LNCaP clone FGC (cell line): ENCODE measurements at regions not wholly inside any gene's neighbourhood (a gene's known extent, or its start where the extent isn't known, plus 50 kb on each side); places are given as distances from the start of the nearest gene placed in this dataset.

Source experiments
- DNase-seq: peaks from one replicate; pipeline ENCODE4 v3.0.0-alpha.2; 2011; ENCODE audit warnings: low read depth
- H3K4me3 ChIP-seq: 2 replicates; pipeline ENCODE4 v1.5.1; 2011; ENCODE audit warnings: mild to moderate bottlenecking, low read depth, low read length, control low read depth
- TF ChIP-seq, protein P1 (sequence below): IDR thresholded peaks from 2 replicates; pipeline ENCODE4 v1.5.1; 2012; ENCODE audit warnings: mild to moderate bottlenecking; ENCODE audit not compliant: control insufficient read depth, insufficient read depth; ENCODE audit errors: extremely low read depth

DNA sequence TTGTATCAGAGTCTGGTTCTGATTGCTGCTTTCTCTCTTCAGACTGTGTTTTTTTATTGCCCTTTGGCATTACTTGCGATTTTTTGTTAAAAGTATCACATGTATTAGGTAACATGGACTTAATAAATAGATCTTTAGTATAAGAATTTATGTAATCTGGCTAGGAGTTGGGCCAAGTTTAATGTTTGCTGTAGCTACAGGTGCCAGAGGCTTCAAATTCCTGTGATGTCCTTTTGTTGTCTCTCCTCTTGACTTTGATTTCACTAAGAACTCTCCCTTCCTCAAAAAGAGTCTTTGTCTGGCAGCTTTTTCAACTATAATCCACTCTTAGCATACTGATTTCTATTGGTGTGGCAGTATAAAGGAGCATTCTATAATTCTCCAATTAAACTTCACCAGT is 313.1 kb downstream of the DTWD2 start:
- TF ChIP-seq, protein P1, sequence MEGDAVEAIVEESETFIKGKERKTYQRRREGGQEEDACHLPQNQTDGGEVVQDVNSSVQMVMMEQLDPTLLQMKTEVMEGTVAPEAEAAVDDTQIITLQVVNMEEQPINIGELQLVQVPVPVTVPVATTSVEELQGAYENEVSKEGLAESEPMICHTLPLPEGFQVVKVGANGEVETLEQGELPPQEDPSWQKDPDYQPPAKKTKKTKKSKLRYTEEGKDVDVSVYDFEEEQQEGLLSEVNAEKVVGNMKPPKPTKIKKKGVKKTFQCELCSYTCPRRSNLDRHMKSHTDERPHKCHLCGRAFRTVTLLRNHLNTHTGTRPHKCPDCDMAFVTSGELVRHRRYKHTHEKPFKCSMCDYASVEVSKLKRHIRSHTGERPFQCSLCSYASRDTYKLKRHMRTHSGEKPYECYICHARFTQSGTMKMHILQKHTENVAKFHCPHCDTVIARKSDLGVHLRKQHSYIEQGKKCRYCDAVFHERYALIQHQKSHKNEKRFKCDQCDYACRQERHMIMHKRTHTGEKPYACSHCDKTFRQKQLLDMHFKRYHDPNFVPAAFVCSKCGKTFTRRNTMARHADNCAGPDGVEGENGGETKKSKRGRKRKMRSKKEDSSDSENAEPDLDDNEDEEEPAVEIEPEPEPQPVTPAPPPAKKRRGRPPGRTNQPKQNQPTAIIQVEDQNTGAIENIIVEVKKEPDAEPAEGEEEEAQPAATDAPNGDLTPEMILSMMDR: no peak
- peak; percentile 50 for DNase-seq

DNA sequence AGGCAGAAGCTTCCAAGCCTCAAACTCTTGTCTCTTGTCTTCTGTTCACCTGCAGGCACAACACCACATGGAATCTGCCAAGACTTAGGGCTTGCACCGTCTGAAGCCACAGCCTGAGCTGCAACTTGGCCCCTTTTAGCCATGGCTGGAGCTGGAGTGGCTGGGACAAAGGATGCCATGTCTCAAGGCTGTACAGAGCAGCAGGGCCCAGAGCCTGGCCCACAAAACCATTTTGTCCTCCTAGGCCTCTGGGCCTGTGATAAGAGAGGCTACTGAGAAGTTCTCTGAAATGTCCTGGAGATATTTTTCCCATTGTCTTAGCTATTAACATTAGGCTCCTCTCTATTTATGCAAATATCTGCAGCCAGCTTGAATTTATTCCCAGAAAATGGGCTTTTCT is 330.8 kb downstream of the DTWD2 start:
- no peak for DNase-seq
- TF ChIP-seq, protein P1: no peak
- no peak overlapping the region for H3K4me3 ChIP-seq

More for the DNA sequence above, 313.1 kb downstream of the DTWD2 start:
- H3K4me3 ChIP-seq: no peak overlapping the region

DNA sequence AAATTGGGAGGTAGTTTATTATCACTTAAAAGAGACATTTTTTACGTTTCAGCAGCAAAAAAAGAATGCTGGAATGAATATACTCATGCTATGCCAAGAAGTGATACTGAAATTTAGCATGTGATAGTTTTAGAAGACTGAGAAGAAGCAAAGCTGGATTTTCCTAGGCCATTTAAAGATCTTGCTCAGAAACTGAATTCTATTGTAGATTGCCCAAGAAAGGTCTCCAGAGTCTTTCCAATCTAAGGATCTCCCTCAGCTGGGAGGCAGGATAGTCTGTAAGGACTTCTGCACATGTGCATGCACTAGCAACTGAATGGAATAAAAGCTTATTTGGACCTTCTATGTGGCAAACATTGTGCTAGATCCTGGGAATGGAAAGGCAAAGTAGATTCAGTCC is 334.5 kb downstream of the DTWD2 start:
- DNase-seq: no peak

DNA sequence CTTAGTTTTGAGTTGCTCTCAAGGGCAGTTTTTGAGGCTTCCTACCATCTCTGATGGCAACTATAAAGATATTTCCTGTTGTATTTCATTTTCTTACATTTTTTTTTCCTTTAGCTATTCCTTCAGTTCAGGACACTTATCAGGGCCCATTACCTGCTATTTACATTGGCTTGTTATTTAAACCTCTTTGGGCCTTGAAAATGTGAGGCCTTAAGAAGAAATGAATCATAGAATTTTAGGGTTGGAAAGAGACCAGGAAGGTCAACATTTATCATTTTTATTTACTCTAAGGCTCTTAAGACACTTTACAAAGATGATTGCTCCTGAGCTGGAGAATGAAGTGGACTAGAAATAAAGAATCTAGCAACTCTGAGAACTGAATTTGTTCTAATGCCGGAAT is 335.2 kb downstream of the DTWD2 start:
- DNase-seq: no peak
- TF ChIP-seq, protein P1: no peak
- H3K4me3 ChIP-seq: no peak overlapping the region

More for the DNA sequence above, 334.5 kb downstream of the DTWD2 start:
- TF ChIP-seq, protein P1: no peak
- no peak overlapping the region for H3K4me3 ChIP-seq

DNA sequence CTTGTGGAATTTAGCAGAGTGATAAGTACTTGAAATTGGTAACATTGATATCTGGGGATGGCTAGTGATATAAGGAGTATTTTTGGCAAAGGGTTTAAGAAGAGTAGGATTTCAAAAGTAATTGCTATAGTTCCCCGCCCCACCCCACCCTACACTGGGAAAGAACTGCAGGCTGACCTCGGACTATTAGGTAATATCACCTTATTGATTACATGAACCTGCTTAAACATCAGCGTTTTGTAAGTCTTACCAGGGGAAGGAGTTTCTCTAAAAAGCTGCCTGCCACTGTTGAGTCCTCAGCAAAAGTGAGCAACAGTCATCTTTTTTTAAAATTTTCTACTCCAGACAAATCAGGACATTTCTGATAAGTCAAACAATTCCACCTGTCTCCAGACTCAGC is 337.3 kb downstream of the DTWD2 start:
- no peak for DNase-seq
- TF ChIP-seq, protein P1: no peak
- H3K4me3 ChIP-seq: no peak overlapping the region

DNA sequence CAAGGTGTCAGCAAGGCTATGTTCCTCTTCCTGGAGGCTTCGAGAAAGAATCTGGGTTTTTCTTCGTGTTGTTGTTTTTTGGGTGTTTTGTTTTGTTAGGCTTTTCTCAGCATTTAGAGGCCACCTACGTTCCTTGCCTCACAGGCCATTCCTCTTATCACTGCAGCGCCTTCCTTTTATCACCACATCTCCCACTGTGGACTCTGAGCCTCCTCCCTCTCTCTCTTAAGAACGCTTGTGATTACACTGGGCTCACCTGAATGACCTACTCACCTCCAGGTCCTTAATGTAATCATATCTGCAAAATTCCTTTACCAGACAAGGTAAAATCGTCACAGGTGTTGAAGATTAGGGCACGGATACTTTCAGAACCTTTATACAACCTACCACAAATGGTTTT is 340.8 kb downstream of the DTWD2 start:
- no peak overlapping the region for H3K4me3 ChIP-seq
- TF ChIP-seq, protein P1: no peak
- no peak for DNase-seq

DNA sequence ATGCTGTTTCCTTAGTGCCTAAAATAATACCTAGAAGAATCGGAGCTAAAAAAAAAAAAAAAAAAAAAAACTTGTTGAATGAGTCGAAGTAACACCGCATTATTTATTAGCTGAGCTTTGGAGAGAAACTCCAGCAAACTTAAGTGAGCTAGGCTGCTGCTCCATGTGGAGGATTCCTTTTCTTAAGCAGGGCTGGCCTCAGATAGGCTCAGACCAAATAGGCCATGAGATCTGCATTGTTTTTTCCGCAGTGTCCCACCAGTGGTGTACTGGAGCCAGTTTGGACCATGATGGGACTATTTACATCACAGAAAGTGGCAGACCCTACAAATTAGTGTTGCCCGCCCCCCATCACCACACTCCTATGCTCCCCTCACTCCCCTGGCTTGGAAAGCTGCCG is 341.4 kb downstream of the DTWD2 start:
- TF ChIP-seq, protein P1: no peak
- no peak for DNase-seq
- H3K4me3 ChIP-seq: no peak overlapping the region
